ENCODE measurements at regions not wholly inside any gene's neighbourhood (a gene's known extent, or its start where the extent isn't known, plus 50 kb on each side); places are given as distances from the start of the nearest gene placed in this dataset.

- TF ChIP-seq POLR2A (IDR thresholded peaks at IDR 0.05; ENCODE audit: low read length), result no peak
- no peak for DNase-seq
These were observed 289.5 kb upstream of the SLC30A5 start for GRCh38 chr5:68804343-68804742.

- no peak for TF ChIP-seq GATA1 (IDR thresholded peaks at IDR 0.05; ENCODE audit: low read depth, low read length)
- DNase-seq, result no peak
These were observed 288.4 kb upstream of the SLC30A5 start for GRCh38 chr5:68805444-68805843.

- TF ChIP-seq POLR2A (IDR thresholded peaks at IDR 0.05; ENCODE audit: low read length) (no peak), GATA1 (IDR thresholded peaks at IDR 0.05; ENCODE audit: low read depth, low read length) (no peak)
- no peak for DNase-seq
These were observed 276.2 kb upstream of the SLC30A5 start for GRCh38 chr5:68817632-68818031.

- DNase-seq, result no peak
- TF ChIP-seq GATA1 (IDR thresholded peaks at IDR 0.05; ENCODE audit: low read depth, low read length) (no peak), POLR2A (IDR thresholded peaks at IDR 0.05; ENCODE audit: low read length) (no peak)
These were observed 275.6 kb upstream of the SLC30A5 start for GRCh38 chr5:68818057-68818695.

GRCh38 chr5:68818870-68819269 lies 274.9 kb upstream of the SLC30A5 start:
- no peak for TF ChIP-seq POLR2A (IDR thresholded peaks at IDR 0.05; ENCODE audit: low read length)
- no peak for DNase-seq

GRCh38 chr5:68821056-68821455 lies 272.8 kb upstream of the SLC30A5 start:
- DNase-seq, result no peak
- TF ChIP-seq POLR2A (IDR thresholded peaks at IDR 0.05; ENCODE audit: low read length), result no peak
- no peak for TF ChIP-seq GATA1 (IDR thresholded peaks at IDR 0.05; ENCODE audit: low read depth, low read length)

- DNase-seq, result no peak
- no peak for TF ChIP-seq POLR2A (IDR thresholded peaks at IDR 0.05; ENCODE audit: low read length)
- TF ChIP-seq GATA1 (IDR thresholded peaks at IDR 0.05; ENCODE audit: low read depth, low read length), result no peak
These were observed 271.0 kb upstream of the SLC30A5 start for GRCh38 chr5:68822796-68823195.

- DNase-seq, result no peak
- no peak for TF ChIP-seq POLR2A (IDR thresholded peaks at IDR 0.05; ENCODE audit: low read length)
- TF ChIP-seq GATA1 (IDR thresholded peaks at IDR 0.05; ENCODE audit: low read depth, low read length), result no peak
These were observed 270.5 kb upstream of the SLC30A5 start for GRCh38 chr5:68823301-68823700.

GRCh38 chr5:68830377-68830898 lies 263.4 kb upstream of the SLC30A5 start:
- no peak for DNase-seq
- TF ChIP-seq GATA1 (IDR thresholded peaks at IDR 0.05; ENCODE audit: low read depth, low read length), result no peak
- no peak for TF ChIP-seq POLR2A (IDR thresholded peaks at IDR 0.05; ENCODE audit: low read length)

GRCh38 chr5:68834491-68834981 lies 259.3 kb upstream of the SLC30A5 start:
- no peak for DNase-seq
- TF ChIP-seq POLR2A (IDR thresholded peaks at IDR 0.05; ENCODE audit: low read length) (no peak), GATA1 (IDR thresholded peaks at IDR 0.05; ENCODE audit: low read depth, low read length) (no peak)

GRCh38 chr5:68838157-68838718 lies 255.6 kb upstream of the SLC30A5 start:
- TF ChIP-seq GATA1 (IDR thresholded peaks at IDR 0.05; ENCODE audit: low read depth, low read length), result no peak
- no peak for DNase-seq

GRCh38 chr5:68839019-68839552 lies 254.7 kb upstream of the SLC30A5 start:
- no peak for TF ChIP-seq POLR2A (IDR thresholded peaks at IDR 0.05; ENCODE audit: low read length)
- TF ChIP-seq GATA1 (IDR thresholded peaks at IDR 0.05; ENCODE audit: low read depth, low read length), result no peak
- DNase-seq, result no peak

GRCh38 chr5:68843624-68844364 lies 250.0 kb upstream of the SLC30A5 start:
- TF ChIP-seq GATA1 (IDR thresholded peaks at IDR 0.05; ENCODE audit: low read depth, low read length), result no peak
- no peak for TF ChIP-seq POLR2A (IDR thresholded peaks at IDR 0.05; ENCODE audit: low read length)
- no peak for DNase-seq

- TF ChIP-seq POLR2A (IDR thresholded peaks at IDR 0.05; ENCODE audit: low read length) (no peak), GATA1 (IDR thresholded peaks at IDR 0.05; ENCODE audit: low read depth, low read length) (no peak)
These were observed 248.7 kb upstream of the SLC30A5 start for GRCh38 chr5:68845131-68845530.

More at GRCh38 chr5:68845131-68845530, 248.7 kb upstream of the SLC30A5 start:
- DNase-seq, result no peak
